H1 (cell line): ENCODE measurements at regions not wholly inside any gene's neighbourhood (a gene's known extent, or its start where the extent isn't known, plus 50 kb on each side); places are given as distances from the start of the nearest gene placed in this dataset.

Experiments used
- CTCF ChIA-PET: fragments of 300-600 bp; sonication (Branson Sonifier 250); formaldehyde crosslinking; loops from one replicate; lab custom pipeline; 2021; ENCODE audit not compliant: partially characterized antibody; lab: Charles Lee
- POLR2A ChIA-PET: fragments of 300-600 bp; sonication (Branson Sonifier 250); formaldehyde crosslinking; loops from one replicate; lab custom pipeline; 2021; ENCODE audit warnings: inconsistent platforms; ENCODE audit not compliant: partially characterized antibody; lab: Charles Lee
- DNase-seq, 2 experiments: peaks; one replicate each; pipeline versions ENCODE4 v3.0.0 to v3.0.0-alpha.2; 2010 to 2022; ENCODE audit warnings: low spot score in 2 of 2, low read depth in 1 of 2, mixed read lengths in 1 of 2
- FAIRE-seq: peaks from 2 replicates; lab custom pipeline; 2011; peaks lifted over from hg19 to GRCh38; lab: Jason Lieb, UNC
- H2AFZ ChIP-seq: 2 replicates; pipeline ENCODE4 v1.8.1; 2012; ENCODE audit warnings: low read length, inconsistent platforms
- H2AK5ac ChIP-seq: 2 replicates; pipeline ENCODE4 v1.6.1; 2013; ENCODE audit warnings: low read depth, low read length
- H2BK120ac ChIP-seq: replicated peaks from 2 replicates; pipeline ENCODE3; 2013; ENCODE audit warnings: low read depth, low read length, inconsistent platforms
- H2BK12ac ChIP-seq: 2 replicates; pipeline ENCODE4 v1.6.1; 2013; ENCODE audit warnings: low read depth, low read length
- H2BK15ac ChIP-seq: 2 replicates; pipeline ENCODE4 v1.6.1; 2013; ENCODE audit warnings: low read length
- H2BK20ac ChIP-seq: 2 replicates; pipeline ENCODE4 v1.6.1; 2013; ENCODE audit warnings: low read length
- H2BK5ac ChIP-seq: 2 replicates; pipeline ENCODE4 v1.6.1; 2013; ENCODE audit warnings: low read depth, low read length
- H3K14ac ChIP-seq: 2 replicates; pipeline ENCODE4 v1.6.1; 2013; ENCODE audit warnings: inconsistent platforms; ENCODE audit not compliant: insufficient read length
- H3K18ac ChIP-seq: 2 replicates; pipeline ENCODE4 v1.6.1; 2013; ENCODE audit warnings: low read length; ENCODE audit errors: extremely low read depth
- H3K23ac ChIP-seq: 2 replicates; pipeline ENCODE4 v1.6.1; 2013; ENCODE audit warnings: inconsistent platforms; ENCODE audit not compliant: insufficient read length
- H3K23me2 ChIP-seq: 2 replicates; pipeline ENCODE4 v1.6.1; 2013; ENCODE audit warnings: low read depth, low read length
- H3K27ac ChIP-seq: 2 replicates; pipeline ENCODE4 v1.6.1; 2011; ENCODE audit warnings: low read depth, low read length, inconsistent platforms
- H3K27me3 ChIP-seq, 4 experiments: replicated peaks in 1 of 4; 1 replicate in 1 of 4; 2 replicates in 3 of 4; pipeline versions ENCODE4 v1.6.1 to v1.8.1; 2011 to 2013; ENCODE audit warnings: low read length in 3 of 4, mild to moderate bottlenecking in 3 of 4, inconsistent platforms in 2 of 4, mixed read lengths in 2 of 4, moderate library complexity in 1 of 4; ENCODE audit not compliant: control insufficient read depth in 3 of 4, insufficient read depth in 3 of 4; ENCODE audit errors: extremely low read depth in 1 of 4
- H3K36me3 ChIP-seq, 4 experiments: 2 replicates each; pipeline versions ENCODE4 v1.6.1 to v1.8.1; 2011 to 2013; ENCODE audit warnings: mild to moderate bottlenecking in 4 of 4, low read length in 3 of 4, moderate library complexity in 2 of 4, control low read depth in 1 of 4, inconsistent platforms in 1 of 4; ENCODE audit not compliant: insufficient read depth in 4 of 4, control insufficient read depth in 2 of 4
- H3K4ac ChIP-seq: replicated peaks from 2 replicates; pipeline ENCODE3; 2013; ENCODE audit warnings: low read length, low read depth, mixed read lengths, inconsistent platforms; ENCODE audit not compliant: insufficient read length
- H3K4me1 ChIP-seq, 4 experiments: replicated peaks in 1 of 4; 1 replicate in 1 of 4; 2 replicates in 3 of 4; pipeline versions ENCODE4 v1.6.1 to v1.8.1; 2011 to 2013; ENCODE audit warnings: low read length in 3 of 4, inconsistent platforms in 2 of 4, mixed read lengths in 1 of 4; ENCODE audit not compliant: insufficient read depth in 4 of 4, control insufficient read depth in 3 of 4
- H3K4me2 ChIP-seq, 2 experiments: 2 replicates each; pipeline versions ENCODE4 v1.6.1 to v1.8.1; 2011 to 2013; ENCODE audit warnings: low read depth in 2 of 2, low read length in 2 of 2, control low read depth in 1 of 2, inconsistent platforms in 1 of 2, mild to moderate bottlenecking in 1 of 2; ENCODE audit not compliant: insufficient read depth in 1 of 2
- H3K4me3 ChIP-seq, 4 experiments: fragments of 200-600, 300-600 bp in 1 of 4; sonication (generic), shearing (Covaris generic), sonication (Bioruptor Twin) in 1 of 4; 2 replicates each; pipeline versions ENCODE4 v1.5.1 to v1.8.1; 2011 to 2016; ENCODE audit warnings: low read length in 4 of 4, low read depth in 3 of 4, control low read depth in 2 of 4, inconsistent platforms in 2 of 4, mild to moderate bottlenecking in 2 of 4, mixed read lengths in 1 of 4, moderate library complexity in 1 of 4; ENCODE audit not compliant: insufficient read depth in 2 of 4; ENCODE audit errors: extremely low read depth in 1 of 4
- H3K56ac ChIP-seq: replicated peaks from 2 replicates; pipeline ENCODE3; 2013; ENCODE audit warnings: low read depth, mild to moderate bottlenecking, mixed read lengths, low read length, inconsistent platforms; ENCODE audit not compliant: insufficient read length
- H3K79me1 ChIP-seq: 2 replicates; pipeline ENCODE4 v1.6.1; 2013; ENCODE audit warnings: low read depth, low read length, control low read depth
- H3K79me2 ChIP-seq, 2 experiments: 2 replicates each; pipeline versions ENCODE4 v1.6.1 to v1.8.1; 2012 to 2013; ENCODE audit warnings: low read length in 2 of 2, mild to moderate bottlenecking in 2 of 2, inconsistent platforms in 1 of 2; ENCODE audit not compliant: insufficient read depth in 2 of 2, control insufficient read depth in 1 of 2
- H3K9ac ChIP-seq, 4 experiments: replicated peaks in 1 of 4; 1 replicate in 1 of 4; 2 replicates in 3 of 4; pipeline versions ENCODE4 v1.6.1 to v1.8.1; 2011 to 2013; ENCODE audit warnings: low read depth in 3 of 4, low read length in 3 of 4, control low read depth in 2 of 4, mild to moderate bottlenecking in 2 of 4, moderate library complexity in 2 of 4, inconsistent platforms in 1 of 4; ENCODE audit errors: extremely low read depth in 1 of 4
- H3K9me3 ChIP-seq, 2 experiments: 2 replicates each; pipeline versions ENCODE4 v1.6.1 to v1.8.1; 2012 to 2013; ENCODE audit warnings: mild to moderate bottlenecking in 2 of 2, moderate library complexity in 2 of 2, control low read depth in 1 of 2, inconsistent platforms in 1 of 2, low read depth in 1 of 2, low read length in 1 of 2, mixed read lengths in 1 of 2; ENCODE audit not compliant: insufficient read depth in 2 of 2
- H4K20me1 ChIP-seq, 2 experiments: replicated peaks in 1 of 2; 2 replicates each; pipeline versions ENCODE3 to v1.8.1; 2011 to 2013; ENCODE audit warnings: inconsistent platforms in 2 of 2, low read length in 2 of 2, mild to moderate bottlenecking in 1 of 2; ENCODE audit not compliant: insufficient read depth in 2 of 2, control insufficient read depth in 1 of 2
- H4K5ac ChIP-seq: 2 replicates; pipeline ENCODE4 v1.6.1; 2013; ENCODE audit warnings: low read length, low read depth, mixed read lengths, inconsistent platforms; ENCODE audit not compliant: insufficient read length
- H4K8ac ChIP-seq: 2 replicates; pipeline ENCODE4 v1.8.0; 2013; ENCODE audit warnings: mild to moderate bottlenecking, moderate library complexity, low read length, inconsistent platforms; ENCODE audit not compliant: insufficient read depth; ENCODE audit errors: extremely low read depth
- H4K91ac ChIP-seq: replicated peaks from 2 replicates; pipeline ENCODE3; 2013; ENCODE audit warnings: low read length, mixed read lengths, inconsistent platforms; ENCODE audit not compliant: insufficient read length
- BRCA1 ChIP-seq: IDR thresholded peaks from 2 replicates; pipeline ENCODE4 v1.6.1; 2012; ENCODE audit warnings: low read depth, low read length, improper control_type of control experiment
- CBX8 ChIP-seq: fragments of 300-800, 300-1000 bp; sonication (generic); IDR thresholded peaks from 2 replicates; pipeline ENCODE4 v1.7.1; 2016; ENCODE audit warnings: low read depth, low read length, borderline replicate concordance
- CHD1 ChIP-seq: IDR thresholded peaks from 2 replicates; pipeline ENCODE4 v1.6.1; 2012; ENCODE audit warnings: low read depth, low read length, improper control_type of control experiment
- GABPA ChIP-seq: IDR thresholded peaks from 2 replicates; pipeline ENCODE4 v1.6.1; 2011; ENCODE audit warnings: mild to moderate bottlenecking, low read length, moderate library complexity, borderline replicate concordance; ENCODE audit not compliant: insufficient read depth
- JUND ChIP-seq: IDR thresholded peaks from 2 replicates; pipeline ENCODE4 v1.6.1; 2011; ENCODE audit warnings: mild to moderate bottlenecking, improper control_type of control experiment, low read length
- KDM1A ChIP-seq: fragments of 200-600, 300-600 bp; sonication (generic); IDR thresholded peaks from 2 replicates; pipeline ENCODE4 v1.7.1; 2016; ENCODE audit warnings: mild to moderate bottlenecking, low read length, borderline replicate concordance
- POLR2A ChIP-seq, 2 experiments: IDR thresholded peaks; 1 replicate in 1 of 2; 2 replicates in 1 of 2; pipeline ENCODE4 v1.6.1; 2011; ENCODE audit warnings: low read depth in 2 of 2, low read length in 2 of 2, mild to moderate bottlenecking in 2 of 2; ENCODE audit errors: control extremely low read depth in 1 of 2
- RBBP5 ChIP-seq: IDR thresholded peaks from 2 replicates; pipeline ENCODE4 v1.7.1; 2012; ENCODE audit warnings: low read depth, mild to moderate bottlenecking, inconsistent platforms, low read length, moderate library complexity, borderline replicate concordance
- SIRT6 ChIP-seq: IDR thresholded peaks from one replicate; pipeline ENCODE4 v1.7.1; 2012; ENCODE audit warnings: low read length, inconsistent platforms
- TEAD4 ChIP-seq: IDR thresholded peaks from 2 replicates; pipeline ENCODE4 v1.6.1; 2012; ENCODE audit warnings: low read depth, low read length, inconsistent platforms, mixed read lengths

GRCh38 chr12:90510948-90511347 is 444.0 kb downstream of the CCER1 start:
- Histone ChIP-seq H3K79me1 (no peaks in the 10 kb centered on the region), H2BK120ac (no peak overlapping the region), H2AK5ac (no peak overlapping the region), H4K5ac (no peak overlapping the region), H2BK20ac (no peak overlapping the region), H3K9me3 (no peaks in the 10 kb centered on the region), H3K14ac (no peak overlapping the region), H3K23me2 (no peaks in the 10 kb centered on the region), H3K4me1 (peaks cover 0 to 9% (median 2%) of the 10 kb centered on the region in 4 experiments; a peak in 3 of 7 replicates), H3K4me3 (no peak overlapping the region), H2AFZ (no peak overlapping the region), H3K9ac (no peak overlapping the region), H2BK15ac (no peak overlapping the region), H4K91ac (no peak overlapping the region), H4K20me1 (no peaks in the 10 kb centered on the region), H3K18ac (no peak overlapping the region), H3K36me3 (no peaks in the 10 kb centered on the region), H3K79me2 (no peaks in the 10 kb centered on the region), H3K56ac (no peak overlapping the region), H3K4me2 (no peak overlapping the region), H2BK12ac (no peak overlapping the region), H3K27me3 (no peaks in the 10 kb centered on the region), H2BK5ac (no peak overlapping the region), H3K4ac (no peak overlapping the region), H4K8ac (no peak overlapping the region), H3K27ac (no peak overlapping the region), H3K23ac (no peak overlapping the region)
- CTCF ChIA-PET: no interaction called here
- POLR2A ChIA-PET: no interaction called here
- FAIRE-seq (no peak), DNase-seq (no peak)
- TF ChIP-seq JUND: no peak
- TF ChIP-seq RBBP5: no peak
- no peak for TF ChIP-seq KDM1A
- no peak for TF ChIP-seq TEAD4
- no peak for TF ChIP-seq CBX8
- TF ChIP-seq GABPA: no peak
- no peak for TF ChIP-seq BRCA1
- TF ChIP-seq POLR2A (IDR thresholded peaks at IDR 0.05; ENCODE audit: control extremely low read depth in 1 of 2, low read depth in 2 of 2, low read length in 2 of 2): no peak
- no peak for TF ChIP-seq SIRT6
- TF ChIP-seq CHD1: no peak
